ENCODE measurements at regions not wholly inside any gene's neighbourhood (a gene's known extent, or its start where the extent isn't known, plus 50 kb on each side); places are given as distances from the start of the nearest gene placed in this dataset.

GRCh38 chr12:115305867-115306266 lies 621.9 kb upstream of the TBX3 start:
- H3K4me1 ChIP-seq (ENCODE audit: insufficient read depth, low read length, severe bottlenecking), result no peaks in the 10 kb centered on the region
- H3K9ac ChIP-seq (ENCODE audit: low read length), result no peak overlapping the region
- H2AFZ ChIP-seq (ENCODE audit: low read length), result no peak overlapping the region
- no peaks in the 10 kb centered on the region for H3K36me3 ChIP-seq (ENCODE audit: insufficient read depth, low read length)
- H3K79me2 ChIP-seq (ENCODE audit: insufficient read depth, low read length), result no peaks in the 10 kb centered on the region
- H3K4me2 ChIP-seq (ENCODE audit: low read length), result no peak overlapping the region
- H3K27me3 ChIP-seq (ENCODE audit: insufficient read depth, low read length), result 0 out of 2 replicates have a peak, but pooled peaks cover 4% of the 10 kb centered on the region
- H3K9me3 ChIP-seq (ENCODE audit: low read length), result no peaks in the 10 kb centered on the region
- H3K9me2 ChIP-seq (ENCODE audit: low read depth, low read length), result no peaks in the 10 kb centered on the region
- no peak overlapping the region for H3K27ac ChIP-seq (ENCODE audit: low read depth, low read length, poor library complexity, severe bottlenecking)
- H3F3A ChIP-seq (ENCODE audit: insufficient read depth, low read length), result no peaks in the 10 kb centered on the region
- H4K20me1 ChIP-seq (ENCODE audit: insufficient read depth, low read length), result no peaks in the 10 kb centered on the region
- TF ChIP-seq EZH2 (IDR thresholded peaks at IDR 0.05; ENCODE audit: borderline replicate concordance, low read length), result no peak
- TF ChIP-seq CTCF (IDR thresholded peaks at IDR 0.05; ENCODE audit: low read length), result no peak
- H3K4me3 ChIP-seq (ENCODE audit: low read depth, low read length, poor library complexity, severe bottlenecking), result no peak overlapping the region

GRCh38 chr12:115305275-115305674 lies 621.3 kb upstream of the TBX3 start:
- no peak overlapping the region for H3K9ac ChIP-seq (ENCODE audit: low read length)
- H3K4me2 ChIP-seq (ENCODE audit: low read length), result no peak overlapping the region
- 0 out of 2 replicates have a peak, but pooled peaks cover 4% of the 10 kb centered on the region for H3K27me3 ChIP-seq (ENCODE audit: insufficient read depth, low read length)
- no peaks in the 10 kb centered on the region for H3K79me2 ChIP-seq (ENCODE audit: insufficient read depth, low read length)
- H3K9me3 ChIP-seq (ENCODE audit: low read length), result no peaks in the 10 kb centered on the region
- H3K36me3 ChIP-seq (ENCODE audit: insufficient read depth, low read length), result no peaks in the 10 kb centered on the region
- H3K27ac ChIP-seq (ENCODE audit: low read depth, low read length, poor library complexity, severe bottlenecking), result no peak overlapping the region
- no peaks in the 10 kb centered on the region for H3F3A ChIP-seq (ENCODE audit: insufficient read depth, low read length)
- no peak overlapping the region for H2AFZ ChIP-seq (ENCODE audit: low read length)
- TF ChIP-seq EZH2 (IDR thresholded peaks at IDR 0.05; ENCODE audit: borderline replicate concordance, low read length), result no peak
- no peak for TF ChIP-seq CTCF (IDR thresholded peaks at IDR 0.05; ENCODE audit: low read length)
- no peaks in the 10 kb centered on the region for H4K20me1 ChIP-seq (ENCODE audit: insufficient read depth, low read length)
- H3K9me2 ChIP-seq (ENCODE audit: low read depth, low read length), result no peaks in the 10 kb centered on the region
- H3K4me1 ChIP-seq (ENCODE audit: insufficient read depth, low read length, severe bottlenecking), result no peaks in the 10 kb centered on the region
- no peak overlapping the region for H3K4me3 ChIP-seq (ENCODE audit: low read depth, low read length, poor library complexity, severe bottlenecking)

- no peak overlapping the region for H3K27ac ChIP-seq (ENCODE audit: low read depth, low read length, poor library complexity, severe bottlenecking)
- H2AFZ ChIP-seq (ENCODE audit: low read length), result no peak overlapping the region
- 0 out of 2 replicates have a peak, but pooled peaks cover 4% of the 10 kb centered on the region for H3K27me3 ChIP-seq (ENCODE audit: insufficient read depth, low read length)
- H3K4me1 ChIP-seq (ENCODE audit: insufficient read depth, low read length, severe bottlenecking), result no peaks in the 10 kb centered on the region
- no peak overlapping the region for H3K4me2 ChIP-seq (ENCODE audit: low read length)
- H3K9me2 ChIP-seq (ENCODE audit: low read depth, low read length), result no peaks in the 10 kb centered on the region
- no peaks in the 10 kb centered on the region for H4K20me1 ChIP-seq (ENCODE audit: insufficient read depth, low read length)
- no peaks in the 10 kb centered on the region for H3K9me3 ChIP-seq (ENCODE audit: low read length)
- H3K79me2 ChIP-seq (ENCODE audit: insufficient read depth, low read length), result no peaks in the 10 kb centered on the region
- no peaks in the 10 kb centered on the region for H3K36me3 ChIP-seq (ENCODE audit: insufficient read depth, low read length)
- no peak overlapping the region for H3K4me3 ChIP-seq (ENCODE audit: low read depth, low read length, poor library complexity, severe bottlenecking)
- H3F3A ChIP-seq (ENCODE audit: insufficient read depth, low read length), result no peaks in the 10 kb centered on the region
- no peak overlapping the region for H3K9ac ChIP-seq (ENCODE audit: low read length)
- TF ChIP-seq EZH2 (IDR thresholded peaks at IDR 0.05; ENCODE audit: borderline replicate concordance, low read length) (no peak), CTCF (IDR thresholded peaks at IDR 0.05; ENCODE audit: low read length) (no peak)
Measured at GRCh38 chr12:115303723-115304309, 619.8 kb upstream of the TBX3 start.

All from OCI-LY1 (cell line).